GM12878 (cell line): ENCODE measurements at regions not wholly inside any gene's neighbourhood (a gene's known extent, or its start where the extent isn't known, plus 50 kb on each side); places are given as distances from the start of the nearest gene placed in this dataset.

Experiments
- ATAC-seq: fragments of 200-7000 bp; cut with Tn5 transposase; 3 replicates; pipeline ENCODE4 v1.9.1; 2020; ENCODE audit warnings: mild to moderate bottlenecking, moderate library complexity
- BruUV-seq: library from RNA; stranded (reverse); fragments of 400-500 nt; replicated peaks from 2 replicates; lab custom pipeline; 2021; lab: Mats Ljungman, UMichigan
- CTCF ChIA-PET: fragments of 300-600 bp; sonication (Branson Sonifier 250); formaldehyde crosslinking; extraction: SDS; loops from one replicate; lab custom pipeline; 2021; ENCODE audit warnings: inconsistent platforms; lab: Yijun Ruan, JAX
- POLR2A ChIA-PET: fragments of 350-600 bp; formaldehyde crosslinking; extraction: SDS; loops from one replicate; lab custom pipeline; 2021; ENCODE audit warnings: inconsistent platforms; lab: Charles Lee
- RAD21 ChIA-PET: fragments of 300-600 bp; sonication (Branson Sonifier 250); formaldehyde crosslinking; loops from one replicate; lab custom pipeline; 2023; ENCODE audit warnings: antibody characterized with exemption; ENCODE audit not compliant: unreplicated experiment; lab: Charles Lee
- SMC1A ChIA-PET: fragments of 300-600 bp; sonication (Branson Sonifier 250); formaldehyde crosslinking; loops from one replicate; lab custom pipeline; 2023; ENCODE audit not compliant: unreplicated experiment, uncharacterized antibody; lab: Charles Lee
- DNase-seq: peaks from one replicate; pipeline ENCODE4 v3.0.0-alpha.2; 2011; ENCODE audit warnings: low read depth, low spot score
- FAIRE-seq: peaks from 3 replicates; lab custom pipeline; 2011; peaks lifted over from hg19 to GRCh38; lab: Jason Lieb, UNC
- H2AFZ ChIP-seq: 2 replicates; pipeline ENCODE4 v1.6.0; 2011; ENCODE audit warnings: low read depth, low read length, control low read depth; ENCODE audit not compliant: control insufficient read depth
- H3K27ac ChIP-seq: 2 replicates; pipeline ENCODE4 v1.5.1; 2011; ENCODE audit warnings: control low read depth; ENCODE audit not compliant: control insufficient read depth, insufficient read depth
- H3K27me3 ChIP-seq, 2 experiments: replicated peaks in 1 of 2; 2 replicates each; pipeline versions ENCODE4 v1.6.0 to v1.6.1; 2011; ENCODE audit warnings: low read length in 1 of 2; ENCODE audit not compliant: control insufficient read depth in 2 of 2, insufficient read depth in 2 of 2
- H3K36me3 ChIP-seq, 2 experiments: 2 replicates each; pipeline ENCODE4 v1.5.1; 2011; ENCODE audit warnings: low read length in 1 of 2; ENCODE audit not compliant: control insufficient read depth in 2 of 2, insufficient read depth in 2 of 2
- H3K4me1 ChIP-seq: 2 replicates; pipeline ENCODE4 v1.6.1; 2011; ENCODE audit warnings: mild to moderate bottlenecking, low read length, moderate library complexity, mixed read lengths; ENCODE audit not compliant: control insufficient read depth, insufficient read depth
- H3K4me2 ChIP-seq: 2 replicates; pipeline ENCODE4 v1.6.0; 2011; ENCODE audit warnings: control low read depth; ENCODE audit not compliant: control insufficient read depth, insufficient read depth
- H3K4me3 ChIP-seq: fragments of 200-600 bp; sonication (generic); 2 replicates; pipeline ENCODE4 v1.5.1; 2016
- H3K79me2 ChIP-seq: 2 replicates; pipeline ENCODE4 v1.6.0; 2011; ENCODE audit warnings: low read length; ENCODE audit not compliant: control insufficient read depth, insufficient read depth
- H3K9ac ChIP-seq: 2 replicates; pipeline ENCODE4 v1.8.0; 2011; ENCODE audit warnings: low read length, control low read depth, mixed read lengths; ENCODE audit not compliant: control insufficient read depth, insufficient read depth
- H3K9me3 ChIP-seq: replicated peaks from 3 replicates; pipeline ENCODE4 v1.5.1; 2011; ENCODE audit warnings: mild to moderate bottlenecking, low read length; ENCODE audit not compliant: control insufficient read depth, insufficient read depth
- H4K20me1 ChIP-seq: 2 replicates; pipeline ENCODE4 v1.6.0; 2011; ENCODE audit not compliant: control insufficient read depth, insufficient read depth
- ATF3 ChIP-seq: IDR thresholded peaks from 2 replicates; pipeline ENCODE4 v1.6.1; 2011; ENCODE audit warnings: low read depth, mild to moderate bottlenecking, low read length, moderate library complexity, borderline replicate concordance; ENCODE audit errors: extremely low read depth
- BACH1 ChIP-seq: fragments of 450-650 bp; IDR thresholded peaks from 2 replicates; pipeline ENCODE4 v1.6.1; 2017; ENCODE audit warnings: mild to moderate bottlenecking, borderline replicate concordance
- CBX3 ChIP-seq: fragments of 200-600 bp; sonication (generic); IDR thresholded peaks from 2 replicates; pipeline ENCODE4 v1.6.1; 2016; ENCODE audit warnings: low read depth, borderline replicate concordance
- CHD4 ChIP-seq: fragments of 200-600 bp; sonication (generic); IDR thresholded peaks from 2 replicates; pipeline ENCODE4 v1.6.1; 2016; ENCODE audit warnings: mild to moderate bottlenecking
- EED ChIP-seq: sonication (generic); IDR thresholded peaks from 2 replicates; pipeline ENCODE4 v1.6.1; 2016; ENCODE audit warnings: antibody characterized with exemption, low read depth
- FOXK2 ChIP-seq: fragments of 450-650 bp; IDR thresholded peaks from 2 replicates; pipeline ENCODE4 v1.6.1; 2017; ENCODE audit warnings: mild to moderate bottlenecking, moderate library complexity
- HCFC1 ChIP-seq: fragments of 150-350 bp; IDR thresholded peaks from 2 replicates; pipeline ENCODE4 v1.6.1; 2014; ENCODE audit warnings: low read length
- MTA2 ChIP-seq: fragments of 450-650 bp; IDR thresholded peaks from 2 replicates; pipeline ENCODE4 v1.6.1; 2016; ENCODE audit warnings: low read depth, mild to moderate bottlenecking, moderate library complexity
- MYC ChIP-seq: IDR thresholded peaks from 2 replicates; pipeline ENCODE4 v1.6.1; 2011; ENCODE audit warnings: mild to moderate bottlenecking, low read length, moderate library complexity, inconsistent platforms; ENCODE audit not compliant: insufficient read depth, insufficient replicate concordance, insufficient read length, severe bottlenecking
- NBN ChIP-seq: fragments of 450-650 bp; IDR thresholded peaks from 2 replicates; pipeline ENCODE4 v1.6.1; 2016
- NFXL1 ChIP-seq: fragments of 450-650 bp; IDR thresholded peaks from 2 replicates; pipeline ENCODE4 v1.6.1; 2017; ENCODE audit warnings: antibody characterized with exemption, mild to moderate bottlenecking, borderline replicate concordance
- NKRF ChIP-seq: fragments of 450-650 bp; conservative IDR thresholded peaks from 2 replicates; pipeline ENCODE4 v1.6.1; 2017; ENCODE audit warnings: mild to moderate bottlenecking, moderate library complexity
- POU2F2 ChIP-seq: IDR thresholded peaks from 3 replicates; pipeline ENCODE4 v1.6.1; 2011; ENCODE audit warnings: low read depth, mild to moderate bottlenecking, low read length, borderline replicate concordance
- RB1 ChIP-seq: fragments of 450-650 bp; formaldehyde crosslinking; IDR thresholded peaks from 2 replicates; pipeline ENCODE4 v1.6.1; 2017; ENCODE audit warnings: mild to moderate bottlenecking, borderline replicate concordance
- RFX5 ChIP-seq: IDR thresholded peaks from 2 replicates; pipeline ENCODE4 v1.6.1; 2011; ENCODE audit warnings: low read depth, low read length, improper control_type of control experiment
- SRF ChIP-seq, 2 experiments: IDR thresholded peaks; 2 replicates each; pipeline ENCODE4 v1.6.1; 2011; ENCODE audit warnings: low read depth in 2 of 2, low read length in 2 of 2, mild to moderate bottlenecking in 1 of 2, moderate library complexity in 1 of 2
- STAT3 ChIP-seq: IDR thresholded peaks from 2 replicates; pipeline ENCODE4 v1.6.1; 2011; ENCODE audit warnings: low read depth, low read length, improper control_type of control experiment
- TCF12 ChIP-seq: IDR thresholded peaks from 2 replicates; pipeline ENCODE4 v1.6.1; 2011; ENCODE audit warnings: low read depth, mild to moderate bottlenecking, low read length
- ZBED1 ChIP-seq: IDR thresholded peaks from 2 replicates; pipeline ENCODE4 v1.6.1; 2016; ENCODE audit warnings: borderline replicate concordance
- ZZZ3 ChIP-seq: IDR thresholded peaks from 2 replicates; pipeline ENCODE4 v1.6.1; 2011; ENCODE audit warnings: low read depth; ENCODE audit not compliant: control insufficient read depth, insufficient read length
- WGBS: methylation state at CpG from one replicate; pipeline ENCODE4 v1.1.6; 2016; ENCODE audit warnings: low lambda C conversion rate; ENCODE audit not compliant: insufficient replicate concordance, insufficient coverage; ENCODE audit errors: missing lambda C conversion rate; 5-methylcytosine and 5-hydroxymethylcytosine counted together
- in situ Hi-C: fragments of 300-500 bp; cut with MboI; formaldehyde crosslinking; loops from 9 replicates; pipeline ENCODE4 v1.14.3; 2018; ENCODE audit warnings: mixed read lengths
- intact Hi-C: fragments of 100-400 bp; cut with micrococcal nuclease; formaldehyde crosslinking; loops from one replicate; pipeline ENCODE4 v1.14.2; 2022; ENCODE audit not compliant: unreplicated experiment

- ATAC-seq, result no peak
- no TSS peak for BruUV-seq
- TF ChIP-seq CBX3 (no peak), ZBED1 (no peak), RFX5 (no peak), BACH1 (no peak), NKRF (no peak), NBN (no peak), RB1 (no peak), FOXK2 (no peak), POU2F2 (no peak), ATF3 (no peak), MTA2 (no peak), CHD4 (no peak), STAT3 (no peak), TCF12 (no peak), MYC (no peak), SRF (IDR thresholded peaks at IDR 0.05; ENCODE audit: low read depth in 2 of 2, low read length in 2 of 2) (no peak), HCFC1 (no peak), NFXL1 (no peak), ZZZ3 (no peak), EED (no peak)
- Histone ChIP-seq H3K27ac (no peak overlapping the region), H3K9me3 (no peaks in the 10 kb centered on the region; the same call in 2 of the 3 replicates), H4K20me1 (no peaks in the 10 kb centered on the region), H3K4me1 (no peaks in the 10 kb centered on the region), H2AFZ (no peak overlapping the region), H3K9ac (no peak overlapping the region), H3K4me3 (no peak overlapping the region), H3K27me3 (no peaks in the 10 kb centered on the region), H3K4me2 (no peak overlapping the region), H3K36me3 (no peaks in the 10 kb centered on the region), H3K79me2 (no peaks in the 10 kb centered on the region)
- POLR2A ChIA-PET, result no interaction called here
- RAD21 ChIA-PET, result no interaction called here
- SMC1A ChIA-PET, result no interaction called here
- CTCF ChIA-PET, result no interaction called here
- no peak for FAIRE-seq
- intact Hi-C loops (no loop called here), in situ Hi-C loops (no loop called here)
- DNase-seq, result no peak
- WGBS, result 7% methylated on average over 1 of the region's 1 CpG
Measured at GRCh38 chr7:34282271-34282670, 375.7 kb upstream of the NPSR1 start.
